ENCODE measurements at regions not wholly inside any gene's neighbourhood (a gene's known extent, or its start where the extent isn't known, plus 50 kb on each side); places are given as distances from the start of the nearest gene placed in this dataset.
"Not testable (repeated sequence)": the region's sequence is repeated elsewhere in the genome, so short reads cannot be mapped to it uniquely, and the experiment has no call there.

DNA sequence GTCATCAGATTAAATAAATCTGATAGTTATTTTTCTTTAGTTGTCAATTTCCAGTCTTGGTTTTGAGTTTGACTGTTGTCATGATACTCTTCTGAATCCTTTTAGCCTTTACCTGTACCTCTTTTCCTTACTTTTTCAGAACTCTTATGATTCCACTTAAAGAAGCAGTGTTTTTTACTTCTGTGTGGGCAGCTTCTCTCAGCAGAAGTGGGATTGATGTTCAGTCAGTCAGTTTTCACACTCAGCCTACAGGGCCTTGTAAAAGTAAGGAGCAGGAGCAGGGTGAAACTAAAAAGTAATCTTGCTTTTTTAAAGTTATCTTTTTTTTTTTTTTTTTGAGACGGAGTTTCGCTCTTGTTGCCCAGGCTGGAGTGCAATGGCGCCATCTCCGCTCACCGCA, 75.1 kb downstream of the HAUS1 start:
- DNase-seq: no peak

DNA sequence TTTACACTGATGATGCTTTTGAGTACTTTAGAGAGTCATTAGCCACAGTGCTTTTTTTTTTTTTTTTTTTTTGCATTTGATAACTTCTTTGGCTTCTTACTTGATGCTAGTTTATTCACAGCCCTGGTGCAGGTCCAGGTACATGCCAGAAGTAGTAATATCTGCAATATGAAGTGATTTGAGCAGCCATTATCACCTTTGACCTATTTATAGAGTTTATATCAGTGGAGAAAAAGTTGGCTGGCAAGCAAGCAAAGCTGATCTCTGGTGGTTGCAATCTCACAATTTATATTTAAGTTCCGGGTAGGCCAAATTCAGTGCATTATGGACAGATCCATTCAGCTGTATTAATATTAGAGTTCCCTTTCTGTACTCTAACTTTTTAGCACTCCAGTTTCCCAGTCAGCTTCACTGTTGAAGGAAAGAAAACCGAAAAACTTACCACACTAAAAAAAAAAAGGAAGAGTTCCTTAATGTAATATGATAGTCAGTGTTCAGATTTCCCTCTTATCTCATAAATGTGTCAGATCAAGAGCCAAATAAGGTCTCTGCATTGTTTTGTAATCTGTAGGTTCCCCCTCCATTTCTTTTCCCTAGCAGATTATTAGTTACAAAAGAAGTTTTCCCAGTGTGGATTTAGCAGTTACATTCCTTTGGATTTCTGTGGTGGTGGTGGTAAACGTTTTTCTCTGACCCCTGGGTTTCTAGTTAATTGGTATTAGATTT, 78.6 kb downstream of the HAUS1 start:
- DNase-seq: no peak

DNA sequence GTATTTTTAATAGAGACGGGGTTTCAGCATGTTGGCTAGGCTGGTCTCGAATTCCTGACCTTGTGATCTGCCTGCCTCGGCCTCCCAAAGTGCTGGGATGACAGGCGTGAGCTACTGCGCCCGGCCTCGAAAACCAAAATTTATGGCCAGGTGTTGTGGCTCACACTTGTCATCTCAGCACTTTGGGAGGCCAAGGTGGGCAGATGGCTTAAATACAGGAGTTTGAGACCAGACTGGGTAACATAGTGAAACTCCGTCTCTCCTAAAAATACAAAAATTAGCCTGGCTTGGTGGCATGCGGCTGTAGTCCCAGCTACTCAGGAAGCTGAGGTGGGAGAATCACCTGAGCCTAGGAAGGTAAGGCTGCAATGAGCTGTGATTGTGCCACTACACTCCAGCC, 80.1 kb downstream of the HAUS1 start:
- DNase-seq: not testable (repeated sequence)

DNA sequence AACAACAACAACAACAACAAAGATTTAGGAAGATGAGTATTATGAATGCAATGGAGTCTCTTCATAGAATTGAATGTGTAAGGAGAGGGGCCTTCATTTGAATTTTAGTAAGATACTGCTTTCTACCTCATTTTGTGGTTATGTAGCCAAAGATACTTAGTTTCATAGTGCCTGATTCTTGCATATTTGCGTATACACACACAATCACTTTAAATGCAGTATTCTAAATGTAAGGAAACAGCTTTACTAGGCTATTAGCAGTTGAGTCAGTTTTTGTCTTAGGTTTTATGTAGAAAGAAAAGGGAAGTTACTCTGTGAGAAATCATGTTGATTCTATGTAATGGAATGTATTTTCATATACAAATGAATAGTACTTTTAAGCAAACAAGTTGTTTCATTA, 80.5 kb downstream of the HAUS1 start:
- DNase-seq: no peak

DNA sequence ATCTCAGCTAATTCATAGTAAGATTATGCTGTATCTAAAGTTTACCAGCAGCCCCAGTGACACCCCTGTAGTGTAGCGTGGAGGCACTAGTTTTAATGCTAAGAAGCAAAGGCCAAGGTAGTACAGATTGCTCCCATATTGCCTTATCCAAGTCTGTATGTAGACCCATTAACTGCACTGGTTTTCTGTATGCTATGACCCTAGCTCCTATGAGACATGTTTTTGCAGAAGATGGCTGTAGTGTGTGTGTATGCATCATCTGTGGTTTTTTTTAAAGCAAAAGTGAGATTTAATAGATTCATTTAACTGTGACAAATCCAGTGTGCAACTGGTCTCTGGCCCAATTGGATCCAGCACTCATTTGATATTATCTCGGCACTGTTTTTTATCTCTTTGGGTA, 86.5 kb downstream of the HAUS1 start:
- DNase-seq: no peak

DNA sequence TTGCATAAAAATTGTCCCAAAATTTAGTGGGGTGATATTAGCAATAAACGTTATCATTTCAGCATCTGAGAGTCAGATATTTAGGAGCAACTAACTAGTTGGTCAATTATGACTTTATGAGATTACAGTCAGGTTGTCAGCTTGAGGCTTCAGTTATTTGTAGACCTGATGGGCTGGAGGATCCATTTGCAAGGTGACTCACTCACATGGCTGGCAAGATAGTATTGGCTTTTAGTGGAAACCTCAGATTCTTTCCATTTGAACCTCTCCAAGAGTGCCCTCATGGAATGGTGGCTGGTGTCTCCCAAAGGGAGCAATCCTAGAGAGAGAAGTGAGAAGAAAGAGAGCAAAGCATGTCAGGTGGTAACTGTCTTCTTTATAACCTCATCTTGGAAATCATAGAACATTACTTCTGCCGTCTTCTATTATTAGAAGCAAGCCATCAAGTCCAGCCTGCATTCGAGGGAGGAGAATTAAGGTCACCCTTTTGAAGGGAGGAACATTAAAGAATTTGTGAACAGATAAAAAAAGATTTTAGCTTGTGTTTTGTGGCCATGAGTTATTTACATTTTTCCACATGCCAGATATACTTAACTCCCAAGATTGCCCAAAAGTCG, 92.5 kb downstream of the HAUS1 start:
- DNase-seq: no peak

DNA sequence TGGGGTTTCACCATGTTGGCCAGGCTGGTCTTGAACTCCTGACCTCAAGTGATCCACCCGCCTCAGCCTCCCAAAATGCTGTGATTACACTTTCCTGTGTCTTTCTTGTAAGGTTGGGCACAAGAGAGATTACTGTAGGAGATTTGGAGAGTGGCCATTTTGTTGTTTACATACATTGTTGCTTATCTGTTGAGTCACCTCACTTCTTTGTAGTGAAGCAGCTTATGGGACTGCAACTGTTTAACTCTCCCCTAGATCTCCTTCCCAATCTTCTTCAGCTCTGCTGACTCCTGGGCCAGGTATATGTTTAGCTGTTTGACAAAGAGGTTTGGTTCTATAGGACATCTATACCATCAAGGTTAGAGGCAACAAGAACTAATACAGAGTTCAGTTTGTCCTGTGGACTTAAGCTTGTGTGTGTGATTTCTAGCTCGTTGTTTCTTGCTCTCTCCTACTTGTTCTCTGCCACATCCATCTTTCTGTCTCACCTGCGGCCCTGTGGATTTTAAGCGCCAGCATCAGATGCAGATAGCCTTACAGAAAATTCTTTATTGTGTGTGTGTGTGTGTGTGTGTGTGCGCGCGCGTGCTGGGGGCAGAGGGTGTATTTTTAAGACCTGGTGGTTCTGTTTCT, 95.4 kb downstream of the HAUS1 start:
- DNase-seq: no peak

DNA sequence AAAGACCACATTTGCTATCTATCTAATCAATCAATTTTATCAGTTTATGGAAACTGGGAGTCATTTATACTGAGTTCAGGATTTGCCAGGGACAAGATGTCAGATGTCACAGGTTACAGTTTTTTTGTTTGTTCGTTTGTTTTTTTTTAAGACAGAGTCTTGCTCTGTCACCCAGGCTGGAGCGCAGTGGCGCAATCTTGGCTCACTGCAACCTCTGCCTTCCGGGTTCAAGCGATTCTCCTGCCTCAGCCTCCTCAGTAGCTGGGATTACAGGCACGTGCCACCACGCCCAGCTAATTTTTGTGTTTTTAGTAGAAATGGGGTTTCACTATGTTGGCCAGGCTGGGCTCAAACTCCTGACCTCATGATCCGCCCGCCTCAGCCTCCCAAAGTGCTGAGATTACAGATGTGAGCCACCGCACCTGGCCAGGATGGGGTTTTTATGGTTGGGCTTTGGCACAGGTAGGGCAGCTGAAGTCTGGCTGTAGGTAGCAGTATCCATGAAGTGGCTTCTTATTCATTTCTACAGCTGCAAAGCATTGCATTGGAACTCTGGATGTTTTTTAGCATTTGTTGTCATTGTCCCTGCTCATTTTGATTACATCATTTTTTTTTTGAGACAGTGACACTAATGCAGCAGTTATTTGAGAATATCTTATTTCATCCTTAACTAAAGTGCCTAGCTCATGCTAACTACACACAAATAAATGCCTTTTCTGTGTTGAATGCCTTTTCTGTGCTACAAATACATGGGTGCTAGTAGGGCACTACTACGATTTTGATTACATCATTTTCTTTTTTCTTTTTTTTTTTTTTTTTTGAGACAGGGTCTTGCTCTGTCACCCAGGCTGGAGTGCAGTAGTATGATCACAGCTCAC, 96.2 kb downstream of the HAUS1 start:
- peak; percentile 16 for DNase-seq

DNA sequence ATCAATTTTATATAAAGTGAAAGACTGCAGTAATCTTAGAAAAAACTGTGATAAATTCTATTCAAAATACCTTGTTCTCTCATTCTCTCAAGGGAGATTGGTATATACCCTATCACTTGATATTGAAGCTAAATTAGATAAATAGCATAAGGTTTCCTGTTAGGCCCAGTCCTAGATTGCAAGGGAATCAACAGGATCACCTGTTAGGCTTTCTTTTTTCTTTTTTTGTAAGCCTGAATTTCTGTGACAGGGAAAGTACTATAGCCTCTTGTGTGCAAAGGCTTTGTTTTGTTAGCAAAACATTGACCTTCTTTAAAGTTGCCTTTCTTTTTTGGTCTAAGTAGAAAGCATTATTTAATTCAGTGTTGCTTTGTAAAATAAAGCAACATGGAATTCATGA, 100.0 kb downstream of the HAUS1 start:
- no peak for DNase-seq

DNA sequence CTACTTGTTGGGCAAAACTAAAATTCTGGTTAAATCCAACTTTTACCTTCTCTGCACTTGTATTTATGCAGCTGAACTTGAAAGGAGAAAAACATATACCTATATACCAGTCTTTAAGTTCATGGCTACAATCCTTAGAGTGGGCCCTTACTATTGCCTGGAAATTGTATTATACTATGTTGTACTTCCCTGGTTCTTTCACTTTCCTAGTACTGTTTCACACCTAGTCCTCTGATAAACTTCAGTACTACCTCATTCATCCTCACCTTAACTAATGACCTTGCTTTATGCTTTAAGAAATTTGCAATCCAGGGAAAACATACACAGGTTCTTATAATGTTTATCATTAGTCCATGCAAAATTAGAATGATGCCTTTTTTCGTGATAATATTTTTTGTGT, 103.8 kb downstream of the HAUS1 start:
- DNase-seq: no peak

DNA sequence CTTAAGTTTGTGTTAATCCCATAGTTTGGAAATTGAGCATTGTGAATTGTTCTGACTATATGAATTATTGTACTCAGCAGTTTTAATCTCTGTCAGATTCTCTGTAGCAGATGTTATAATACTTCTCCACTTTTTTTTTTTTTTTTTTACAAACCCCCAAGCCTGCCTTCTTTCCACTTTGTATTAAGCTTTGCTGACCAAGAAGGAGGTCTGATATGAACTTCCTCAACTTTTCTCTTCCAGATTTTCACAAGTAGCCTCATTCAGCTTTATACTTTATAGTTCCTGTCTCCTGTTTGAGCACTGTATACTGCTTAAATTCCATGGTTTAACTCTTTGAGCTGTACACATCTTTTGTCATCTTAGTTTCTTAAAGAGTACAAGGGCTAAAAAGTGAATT, 105.0 kb downstream of the HAUS1 start:
- DNase-seq: no peak

DNA sequence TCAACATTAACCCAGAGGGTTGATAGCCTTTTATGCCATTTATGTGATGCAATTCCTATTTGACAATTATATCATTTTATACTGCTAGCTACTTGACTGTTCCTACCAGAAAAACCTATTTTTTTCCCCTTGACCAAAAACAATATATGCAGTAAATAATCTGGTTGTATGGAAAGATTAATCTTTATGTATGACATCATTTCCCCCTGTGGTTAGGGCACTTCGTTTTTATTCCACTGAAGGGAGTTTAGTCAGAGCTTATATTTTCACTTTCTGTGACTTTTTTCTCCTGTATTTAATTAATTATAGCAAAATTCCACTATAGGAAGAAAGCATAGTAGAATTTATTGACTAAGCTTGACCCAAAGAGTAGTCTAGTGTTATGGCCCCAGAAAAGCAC, 107.6 kb downstream of the HAUS1 start:
- DNase-seq: no peak

DNA sequence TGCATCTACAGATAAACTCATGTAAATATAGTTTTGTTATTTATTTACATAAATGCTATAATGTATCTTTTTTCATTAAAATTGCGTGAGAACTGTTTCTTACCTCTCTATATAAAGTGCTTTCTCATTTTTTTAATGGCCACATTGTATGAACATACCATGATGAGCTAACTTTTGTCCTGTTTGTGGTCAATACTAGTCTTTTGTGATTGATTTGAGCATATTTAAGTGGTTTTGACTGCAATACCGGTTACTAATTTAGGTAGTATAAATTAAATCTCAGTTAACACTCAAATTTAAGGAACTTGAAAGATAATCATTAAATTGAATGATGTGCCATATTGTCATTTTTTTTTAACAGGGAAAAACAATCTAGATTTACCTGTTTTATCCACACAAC, 108.2 kb downstream of the HAUS1 start:
- DNase-seq: no peak

DNA sequence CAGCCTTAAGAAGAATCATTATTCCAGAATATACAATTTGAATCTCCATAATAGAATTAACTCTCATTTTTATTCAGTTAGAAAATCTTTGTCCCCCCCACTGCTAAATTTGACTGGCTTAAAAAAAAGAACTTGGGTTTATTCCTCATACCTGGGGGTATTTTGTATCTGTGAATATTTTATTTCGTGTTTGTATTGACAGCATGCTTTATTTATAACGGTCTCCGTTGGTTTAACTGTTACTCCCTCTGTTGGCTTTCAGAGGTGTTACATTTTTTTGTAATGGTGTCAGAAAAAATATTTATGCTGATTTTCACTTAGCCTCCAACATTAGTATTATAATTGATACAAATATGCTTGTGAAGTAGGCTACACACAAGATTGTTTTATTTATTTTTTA, 109.1 kb downstream of the HAUS1 start:
- DNase-seq: no peak

DNA sequence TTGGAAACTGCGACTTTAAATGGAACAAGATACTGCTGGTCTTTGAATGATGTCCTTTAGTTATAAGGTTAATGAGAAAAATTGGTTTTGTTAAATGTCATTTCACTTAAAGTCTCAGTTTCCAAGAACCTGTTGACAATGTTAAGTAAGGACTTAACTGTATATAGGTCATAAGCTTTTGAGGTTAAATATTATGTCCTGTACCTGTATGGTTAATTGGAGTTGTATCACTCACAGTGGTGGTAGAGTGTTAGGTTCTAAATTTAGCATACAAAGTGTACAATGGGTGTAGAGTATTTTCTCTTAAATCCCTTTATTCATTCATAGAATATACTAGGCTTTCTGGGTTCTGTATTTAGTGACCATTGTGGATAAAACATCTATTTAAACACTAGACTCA, 110.2 kb downstream of the HAUS1 start:
- DNase-seq: no peak

DNA sequence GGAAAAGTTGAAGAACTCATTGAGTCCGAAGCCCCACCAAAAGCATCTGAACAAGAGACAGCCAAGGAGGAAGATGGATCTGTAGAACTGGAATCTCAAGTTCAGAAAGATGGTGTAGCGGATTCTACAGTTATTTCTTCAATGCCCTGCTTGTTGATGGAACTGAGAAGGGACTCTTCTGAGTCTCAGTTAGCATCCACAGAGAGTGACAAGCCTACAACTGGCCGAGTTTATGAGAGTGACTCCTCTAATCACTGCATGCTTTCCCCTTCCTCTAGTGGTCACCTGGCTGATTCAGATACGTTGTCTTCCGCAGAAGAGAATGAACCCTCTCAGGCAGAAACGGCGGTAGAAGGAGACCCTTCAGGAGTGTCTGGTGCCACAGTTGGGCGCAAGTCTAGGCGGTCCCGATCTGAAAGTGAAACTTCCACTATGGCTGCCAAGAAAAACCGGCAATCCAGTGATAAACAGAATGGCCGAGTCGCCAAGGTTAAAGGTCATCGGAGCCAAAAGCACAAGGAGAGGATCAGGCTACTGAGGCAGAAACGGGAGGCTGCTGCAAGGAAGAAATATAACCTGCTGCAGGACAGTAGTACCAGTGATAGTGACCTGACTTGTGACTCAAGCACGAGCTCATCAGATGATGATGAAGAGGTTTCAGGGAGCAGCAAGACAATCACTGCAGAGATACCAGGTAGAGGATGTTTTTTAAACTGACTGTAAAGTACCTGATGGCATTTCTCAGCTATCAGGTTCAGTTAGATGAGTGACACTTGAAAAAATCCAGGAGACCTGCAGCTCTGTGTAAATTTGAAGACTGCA, 111.9 kb downstream of the HAUS1 start:
- DNase-seq: no peak

DNA sequence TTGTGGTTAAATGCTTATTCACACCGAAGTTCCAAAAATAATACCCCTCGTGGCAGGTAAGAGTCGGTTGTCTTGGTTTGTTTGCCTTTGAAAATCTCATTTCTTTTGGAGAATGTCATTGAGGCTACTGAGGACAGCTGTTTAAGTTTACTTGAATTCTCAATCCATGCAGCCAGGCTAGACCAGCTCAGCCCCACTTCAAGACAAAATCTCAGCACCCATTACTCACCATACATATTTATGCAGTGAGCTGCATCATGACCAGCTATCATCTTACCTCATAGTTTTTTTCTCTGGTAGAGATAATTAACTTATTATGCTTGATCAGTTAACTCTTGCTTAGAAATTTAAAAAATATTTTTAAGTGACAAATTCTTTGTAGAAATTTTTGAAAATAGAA, 115.9 kb downstream of the HAUS1 start:
- DNase-seq: no peak

DNA sequence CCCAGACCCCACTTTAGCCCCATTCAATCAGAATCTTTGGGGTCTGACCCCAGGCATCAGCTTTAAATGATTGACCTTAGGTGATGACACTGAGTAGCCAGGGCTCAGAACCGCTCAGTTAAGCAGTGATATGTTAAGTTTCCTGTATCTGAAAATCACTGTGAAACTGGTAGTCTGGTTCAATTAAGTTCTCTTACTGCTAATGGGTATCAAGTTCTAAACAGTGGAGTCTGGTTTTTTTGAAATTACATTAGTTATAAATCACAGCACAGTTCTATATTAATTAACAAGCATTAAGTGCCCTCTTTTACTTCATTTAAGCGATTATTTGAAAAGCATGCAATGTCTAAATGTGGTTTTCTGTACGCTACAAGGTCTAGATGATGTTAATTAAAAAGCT, 117.9 kb downstream of the HAUS1 start:
- DNase-seq: no peak

DNA sequence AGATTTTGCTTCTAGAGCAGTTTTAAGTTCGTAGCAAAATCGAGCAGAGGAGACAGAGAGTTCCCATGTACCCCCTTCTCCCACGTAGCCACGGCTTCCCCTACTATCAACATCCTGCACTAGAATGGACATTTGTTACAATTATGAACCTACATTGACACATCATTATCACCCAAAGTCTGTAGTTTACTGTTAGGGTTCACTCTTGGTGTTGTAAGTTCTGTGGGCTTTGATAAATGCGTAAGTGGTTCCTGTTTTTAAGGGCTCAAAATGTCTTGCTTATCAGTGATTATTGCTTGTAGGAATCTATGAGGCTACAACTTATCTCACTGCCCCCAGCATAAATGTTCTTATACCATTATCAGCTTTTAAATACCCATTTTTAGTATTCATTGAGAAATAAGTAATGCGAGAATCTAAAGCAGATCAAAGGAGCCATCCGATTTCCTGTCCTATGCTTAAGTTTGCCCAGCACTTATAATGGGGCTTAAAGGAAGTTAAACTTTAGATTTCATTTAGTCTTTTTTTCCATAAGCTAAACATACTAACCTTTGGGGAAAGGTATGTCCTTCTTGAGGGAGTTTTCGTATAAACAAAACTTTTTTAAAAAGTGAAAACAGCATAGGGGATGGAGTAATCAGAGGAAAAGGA, 118.7 kb downstream of the HAUS1 start:
- no peak for DNase-seq

DNA sequence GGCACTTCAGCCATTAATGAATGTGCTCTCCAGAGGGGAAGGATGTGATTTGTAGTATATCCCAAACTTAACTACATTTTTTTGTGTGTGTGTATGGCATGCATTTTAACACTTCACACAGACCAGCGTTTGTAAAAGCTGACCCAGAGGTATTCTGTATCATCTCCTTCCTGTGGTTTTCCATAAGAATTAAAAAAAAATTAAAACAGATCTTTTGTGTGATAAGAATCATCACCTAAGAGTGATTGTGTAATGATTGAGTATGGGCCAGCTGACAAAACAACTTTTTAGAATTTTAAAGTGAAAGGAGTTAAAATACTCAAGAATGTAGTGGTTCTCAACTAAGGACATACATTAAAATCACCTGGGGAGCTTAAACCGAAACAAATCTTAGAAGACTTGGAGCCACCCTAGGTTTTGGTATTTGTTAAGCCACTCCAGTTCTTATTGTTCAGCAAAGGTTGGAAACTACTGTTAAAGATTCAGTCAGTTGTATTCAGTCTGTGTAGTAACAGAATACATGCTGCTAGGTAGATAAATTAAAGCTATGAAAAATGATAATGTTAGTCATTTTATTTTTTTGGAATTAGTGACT, 120.1 kb downstream of the HAUS1 start:
- DNase-seq: no peak

DNA sequence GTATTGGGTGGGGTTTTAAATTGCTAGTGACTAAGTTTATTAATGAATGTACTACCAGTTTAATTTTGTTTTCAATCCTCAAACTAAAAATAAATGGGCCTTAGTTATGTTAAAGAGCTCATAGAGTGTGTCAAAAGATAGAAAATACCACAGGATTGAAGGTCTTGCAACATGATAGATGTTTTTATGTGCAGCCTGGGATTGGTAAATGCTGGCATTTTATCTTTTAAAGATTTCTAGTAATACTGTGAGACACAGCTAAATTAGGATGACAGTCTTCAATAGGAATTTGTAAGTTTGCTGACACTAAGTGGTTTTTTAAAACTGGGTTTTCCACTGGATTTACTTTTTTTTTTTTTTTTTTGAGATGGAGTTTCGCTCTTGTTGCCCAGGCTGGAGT, 122.3 kb downstream of the HAUS1 start:
- no peak for DNase-seq

DNA sequence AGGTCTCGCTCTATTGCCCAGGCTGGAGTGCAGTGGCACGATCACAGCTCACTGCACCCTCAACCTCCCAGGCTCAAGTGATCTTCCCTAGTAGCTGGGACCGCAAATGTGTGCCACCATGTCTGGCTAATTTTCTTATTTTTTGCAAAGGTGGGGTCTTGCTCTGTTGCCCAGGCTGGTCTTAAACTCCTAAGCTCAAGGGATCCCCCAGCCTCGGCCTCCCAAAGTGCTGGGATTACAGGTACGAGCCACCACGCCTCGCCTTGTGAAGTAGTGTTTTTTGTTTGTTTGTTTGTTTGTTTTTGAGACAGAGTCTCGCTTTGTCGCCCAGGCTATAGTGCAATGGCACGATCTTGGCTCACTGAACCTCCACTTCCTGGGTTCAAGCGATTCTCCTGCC, 125.5 kb downstream of the HAUS1 start:
- DNase-seq: not testable (repeated sequence)
